GM10266 (cell line): ENCODE measurements at regions not wholly inside any gene's neighbourhood (a gene's known extent, or its start where the extent isn't known, plus 50 kb on each side); places are given as distances from the start of the nearest gene placed in this dataset.

Experiments
- DNase-seq: peaks from one replicate; pipeline ENCODE4 v3.0.0; 2012; ENCODE audit errors: extremely low spot score
- TF ChIP-seq, protein P1 (sequence below): IDR thresholded peaks from 2 replicates; pipeline ENCODE4 v1.5.1; 2012; ENCODE audit warnings: mild to moderate bottlenecking, low read depth; ENCODE audit not compliant: control insufficient read depth, insufficient read depth; ENCODE audit errors: missing control alignments

GRCh38 chr4:111678908-111679307 lies 466.3 kb upstream of the FAM241A start:
- TF ChIP-seq, protein P1, sequence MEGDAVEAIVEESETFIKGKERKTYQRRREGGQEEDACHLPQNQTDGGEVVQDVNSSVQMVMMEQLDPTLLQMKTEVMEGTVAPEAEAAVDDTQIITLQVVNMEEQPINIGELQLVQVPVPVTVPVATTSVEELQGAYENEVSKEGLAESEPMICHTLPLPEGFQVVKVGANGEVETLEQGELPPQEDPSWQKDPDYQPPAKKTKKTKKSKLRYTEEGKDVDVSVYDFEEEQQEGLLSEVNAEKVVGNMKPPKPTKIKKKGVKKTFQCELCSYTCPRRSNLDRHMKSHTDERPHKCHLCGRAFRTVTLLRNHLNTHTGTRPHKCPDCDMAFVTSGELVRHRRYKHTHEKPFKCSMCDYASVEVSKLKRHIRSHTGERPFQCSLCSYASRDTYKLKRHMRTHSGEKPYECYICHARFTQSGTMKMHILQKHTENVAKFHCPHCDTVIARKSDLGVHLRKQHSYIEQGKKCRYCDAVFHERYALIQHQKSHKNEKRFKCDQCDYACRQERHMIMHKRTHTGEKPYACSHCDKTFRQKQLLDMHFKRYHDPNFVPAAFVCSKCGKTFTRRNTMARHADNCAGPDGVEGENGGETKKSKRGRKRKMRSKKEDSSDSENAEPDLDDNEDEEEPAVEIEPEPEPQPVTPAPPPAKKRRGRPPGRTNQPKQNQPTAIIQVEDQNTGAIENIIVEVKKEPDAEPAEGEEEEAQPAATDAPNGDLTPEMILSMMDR, result no peak
- no peak for DNase-seq

GRCh38 chr4:111681270-111681669 lies 464.0 kb upstream of the FAM241A start:
- no peak for DNase-seq
- TF ChIP-seq, protein P1, result no peak

DNA sequence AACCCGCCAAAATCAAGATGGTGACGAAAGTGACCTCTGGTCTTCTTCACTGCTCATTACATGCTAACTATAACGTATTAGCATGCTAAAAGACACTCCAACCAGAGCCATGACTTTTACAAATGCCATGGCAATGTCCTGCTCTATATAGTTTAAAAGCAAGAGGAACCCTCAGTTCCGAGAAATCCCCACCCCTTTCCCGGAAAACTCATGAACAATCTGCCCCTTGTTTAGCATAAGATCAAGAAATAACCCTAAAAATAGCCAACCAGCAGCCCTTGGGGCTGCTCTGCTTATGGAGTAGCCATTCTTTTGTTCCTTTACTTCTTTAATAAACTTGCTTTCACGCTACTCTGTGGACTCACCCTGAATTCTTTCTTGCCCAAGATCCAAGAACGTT lies 463.5 kb upstream of the FAM241A start:
- TF ChIP-seq, protein P1, result no peak

GRCh38 chr4:111685205-111685604 lies 460.0 kb upstream of the FAM241A start:
- TF ChIP-seq, protein P1, result no peak
- DNase-seq, result no peak

More for the DNA sequence above, 463.5 kb upstream of the FAM241A start:
- DNase-seq, result no peak

DNA sequence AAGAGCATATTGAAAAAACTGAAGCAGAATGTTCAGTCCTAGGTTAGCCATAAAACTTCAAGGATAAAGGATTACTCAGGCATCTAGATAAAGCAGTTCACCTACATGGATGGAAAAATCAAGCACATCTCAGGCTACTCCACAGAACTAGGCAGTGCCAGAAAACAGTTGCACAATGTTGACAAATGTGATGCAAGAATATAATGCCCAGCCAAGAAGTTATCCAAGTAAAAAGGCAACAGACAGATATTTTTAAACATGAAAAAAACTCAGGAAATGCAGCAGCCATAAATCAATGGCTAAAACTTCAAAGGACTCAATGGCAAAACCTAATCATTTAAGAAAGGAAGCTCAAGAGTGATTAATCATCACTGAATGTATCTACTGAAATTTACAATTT lies 456.0 kb upstream of the FAM241A start:
- no peak for DNase-seq

DNA sequence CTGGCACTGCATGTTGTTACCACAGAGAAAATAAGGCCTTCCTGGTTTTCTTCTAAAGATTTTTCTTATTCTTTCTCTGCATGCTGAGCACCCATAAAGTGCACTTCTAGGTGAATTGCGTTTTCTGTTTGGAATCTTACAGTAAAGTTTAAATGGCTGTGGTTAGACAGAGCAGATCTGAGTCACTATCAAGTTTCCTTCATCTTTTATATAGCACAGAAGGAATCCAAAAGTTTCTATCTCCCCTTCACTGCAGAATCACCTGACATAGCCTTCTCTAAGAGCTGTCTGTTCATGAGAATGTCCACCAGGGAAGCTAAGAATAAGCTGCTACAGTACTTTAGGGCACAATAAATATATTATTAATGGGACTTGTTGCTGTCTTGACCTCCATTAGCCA lies 455.5 kb upstream of the FAM241A start:
- no peak for DNase-seq
- TF ChIP-seq, protein P1, result no peak

More for the DNA sequence above, 456.0 kb upstream of the FAM241A start:
- TF ChIP-seq, protein P1, result no peak

DNA sequence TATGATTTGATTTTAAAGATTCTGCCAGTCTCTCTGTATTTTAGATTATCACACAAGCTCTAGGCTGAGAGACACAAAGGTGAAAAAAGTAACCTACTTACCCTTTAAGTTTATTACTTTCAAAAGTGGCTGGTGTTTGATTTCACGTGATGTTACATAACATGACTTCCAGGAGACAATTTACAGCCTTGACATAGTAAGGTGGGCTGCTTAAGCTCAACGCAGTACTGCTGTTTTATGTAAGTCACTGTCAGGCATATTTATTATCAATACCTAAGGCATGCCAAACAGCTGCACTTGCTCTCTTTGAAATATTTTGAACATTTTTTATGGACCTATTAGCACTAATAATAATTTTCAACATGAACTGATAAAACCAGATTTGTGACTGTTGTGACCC lies 451.5 kb upstream of the FAM241A start:
- no peak for DNase-seq
- TF ChIP-seq, protein P1, result no peak

DNA sequence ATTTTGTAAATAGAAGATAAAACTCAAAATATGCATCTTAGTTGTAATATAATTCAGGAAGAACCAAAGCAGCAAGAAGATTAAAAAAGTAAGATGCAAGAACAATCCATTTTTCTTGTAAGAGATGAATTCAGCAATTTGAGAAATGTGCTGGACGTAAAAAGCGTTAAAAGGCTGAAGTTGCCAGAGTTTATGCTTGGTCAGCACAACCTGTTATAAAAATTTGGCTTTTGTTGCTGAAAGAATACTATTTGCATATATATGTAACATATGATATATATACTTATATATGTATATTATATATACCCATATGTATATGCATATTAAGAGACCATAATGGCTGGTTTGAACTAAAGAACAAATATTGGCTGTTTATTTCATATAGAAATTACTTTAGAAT lies 449.6 kb upstream of the FAM241A start:
- TF ChIP-seq, protein P1, result no peak
- no peak for DNase-seq
